GM23338 (cell line): ENCODE measurements at regions not wholly inside any gene's neighbourhood (a gene's known extent, or its start where the extent isn't known, plus 50 kb on each side); places are given as distances from the start of the nearest gene placed in this dataset.

ENCODE experiments used
- ATAC-seq: fragments of 200-7000 bp; cut with Tn5 transposase; 3 replicates; pipeline ENCODE4 v1.9.1; 2020
- DNase-seq: peaks from one replicate; pipeline ENCODE4 v3.0.0-alpha.2; 2015; ENCODE audit warnings: low spot score
- H2AFZ ChIP-seq: fragments of 200-600 bp; sonication (generic); 2 replicates; pipeline ENCODE4 v1.8.0; 2016; ENCODE audit warnings: antibody characterized with exemption, mild to moderate bottlenecking, moderate library complexity
- H3F3A ChIP-seq: fragments of 200-600 bp; sonication (generic); replicated peaks from 2 replicates; pipeline ENCODE4 v1.8.0; 2017; ENCODE audit warnings: antibody characterized with exemption, mixed run types, low read depth
- H3K27ac ChIP-seq: fragments of 200-600 bp; sonication (generic); 2 replicates; pipeline ENCODE4 v1.6.1; 2016; ENCODE audit warnings: low read depth
- H3K27me3 ChIP-seq: fragments of 200-600 bp; sonication (generic); 2 replicates; pipeline ENCODE4 v1.8.0; 2016; ENCODE audit warnings: mild to moderate bottlenecking, mixed run types, moderate library complexity; ENCODE audit not compliant: insufficient read depth
- H3K36me3 ChIP-seq: fragments of 200-600 bp; sonication (generic); 2 replicates; pipeline ENCODE4 v1.8.0; 2016; ENCODE audit warnings: mild to moderate bottlenecking; ENCODE audit not compliant: insufficient read depth
- H3K4me1 ChIP-seq: fragments of 200-600 bp; sonication (generic); 2 replicates; pipeline ENCODE4 v1.8.0; 2016; ENCODE audit warnings: mild to moderate bottlenecking, moderate library complexity; ENCODE audit not compliant: insufficient read depth
- H3K4me2 ChIP-seq: fragments of 200-600 bp; sonication (generic); 2 replicates; pipeline ENCODE4 v1.7.1; 2017; ENCODE audit warnings: mixed run types
- H3K4me3 ChIP-seq: fragments of 200-600 bp; sonication (generic); 2 replicates; pipeline ENCODE4 v1.6.1; 2016; ENCODE audit warnings: mixed run types
- H3K79me2 ChIP-seq: fragments of 200-600 bp; sonication (generic); replicated peaks from 2 replicates; pipeline ENCODE4 v1.8.0; 2017; ENCODE audit warnings: mild to moderate bottlenecking; ENCODE audit not compliant: insufficient read depth
- H3K9me2 ChIP-seq: fragments of 200-600 bp; sonication (generic); 2 replicates; pipeline ENCODE4 v1.8.0; 2017; ENCODE audit not compliant: insufficient read depth
- H4K20me1 ChIP-seq: fragments of 200-600 bp; sonication (generic); replicated peaks from 2 replicates; pipeline ENCODE4 v1.8.0; 2017; ENCODE audit warnings: mild to moderate bottlenecking; ENCODE audit not compliant: insufficient read depth
- H3K27ac Mint-ChIP-seq: 2 replicates; pipeline ENCODE4 v1.8.0; 2020; ENCODE audit warnings: inconsistent platforms, mild to moderate bottlenecking, moderate library complexity, mixed read lengths
- H3K27me3 Mint-ChIP-seq: 3 replicates; pipeline ENCODE4 v1.8.0; 2022; ENCODE audit warnings: low read depth, mild to moderate bottlenecking, moderate library complexity, mixed read lengths, inconsistent platforms; ENCODE audit not compliant: insufficient read depth, poor library complexity
- H3K36me3 Mint-ChIP-seq: 3 replicates; pipeline ENCODE4 v1.8.0; 2021; ENCODE audit warnings: low read depth, mild to moderate bottlenecking, inconsistent platforms, moderate library complexity, mixed read lengths
- H3K4me1 Mint-ChIP-seq: 3 replicates; pipeline ENCODE4 v1.8.0; 2020; ENCODE audit warnings: mild to moderate bottlenecking, inconsistent platforms, mixed read lengths
- H3K4me3 Mint-ChIP-seq: 3 replicates; pipeline ENCODE4 v1.8.0; 2021; ENCODE audit warnings: moderate library complexity, mild to moderate bottlenecking, inconsistent platforms, mixed read lengths
- H3K9me3 Mint-ChIP-seq: 3 replicates; pipeline ENCODE4 v1.8.0; 2020; ENCODE audit warnings: moderate library complexity, mild to moderate bottlenecking, inconsistent platforms, mixed read lengths
- CREB1 ChIP-seq: fragments of 250-450 bp; sonication (Bioruptor Pico); IDR thresholded peaks from 2 replicates; pipeline ENCODE4 v1.5.0; 2020; ENCODE audit warnings: low read depth, mild to moderate bottlenecking, moderate library complexity
- CTCF ChIP-seq, 2 experiments: fragments of 200-600 bp in 1 of 2; sonication (generic) in 1 of 2; conservative IDR thresholded peaks; 2 replicates each; pipeline versions ENCODE4 v1.5.1 to v1.6.1; 2016 to 2017; ENCODE audit warnings: antibody characterized with exemption in 2 of 2, low read depth in 2 of 2, mild to moderate bottlenecking in 2 of 2, moderate library complexity in 1 of 2
- ETS1 ChIP-seq: IDR thresholded peaks from 2 replicates; pipeline ENCODE4 v1.6.1; 2016; ENCODE audit warnings: antibody characterized with exemption
- EZH2 ChIP-seq: fragments of 200-600 bp; sonication (generic); IDR thresholded peaks from one replicate; pipeline ENCODE4 v1.8.0; 2017; ENCODE audit warnings: antibody characterized with exemption, mild to moderate bottlenecking, low read depth; ENCODE audit not compliant: unreplicated experiment
- EZH2phosphoT487 ChIP-seq: fragments of 200-600 bp; sonication (generic); IDR thresholded peaks from one replicate; pipeline ENCODE4 v1.8.1; 2018; ENCODE audit warnings: antibody characterized with exemption; ENCODE audit not compliant: unreplicated experiment
- JUNB ChIP-seq: IDR thresholded peaks from one replicate; pipeline ENCODE4 v1.6.1; 2016; ENCODE audit warnings: antibody characterized with exemption; ENCODE audit not compliant: unreplicated experiment
- NANOG ChIP-seq: IDR thresholded peaks from 2 replicates; pipeline ENCODE4 v1.6.1; 2016; ENCODE audit warnings: antibody characterized with exemption, borderline replicate concordance
- POLR2AphosphoS5 ChIP-seq: IDR thresholded peaks from 2 replicates; pipeline ENCODE4 v1.6.1; 2016; ENCODE audit warnings: antibody characterized with exemption, low read depth
- REST ChIP-seq: IDR thresholded peaks from one replicate; pipeline ENCODE4 v1.6.1; 2018; ENCODE audit warnings: antibody characterized with exemption; ENCODE audit not compliant: unreplicated experiment
- STAT1 ChIP-seq: IDR thresholded peaks from one replicate; pipeline ENCODE4 v1.6.1; 2016; ENCODE audit warnings: antibody characterized with exemption; ENCODE audit not compliant: unreplicated experiment
- ZNF114 ChIP-seq: fragments of 250-450 bp; sonication (Bioruptor Pico); IDR thresholded peaks from 2 replicates; pipeline ENCODE4 v1.5.0; 2020; ENCODE audit warnings: mild to moderate bottlenecking, moderate library complexity
- ZNF331 ChIP-seq: fragments of 250-450 bp; sonication (Bioruptor Pico); IDR thresholded peaks from 2 replicates; pipeline ENCODE4 v1.5.0; 2020; ENCODE audit warnings: low read depth, mild to moderate bottlenecking, moderate library complexity
- TF ChIP-seq, protein P1 (sequence below): fragments of 250-450 bp; sonication (Bioruptor Pico); IDR thresholded peaks from 2 replicates; pipeline ENCODE4 v1.5.0; 2020; ENCODE audit warnings: mild to moderate bottlenecking, moderate library complexity

DNA sequence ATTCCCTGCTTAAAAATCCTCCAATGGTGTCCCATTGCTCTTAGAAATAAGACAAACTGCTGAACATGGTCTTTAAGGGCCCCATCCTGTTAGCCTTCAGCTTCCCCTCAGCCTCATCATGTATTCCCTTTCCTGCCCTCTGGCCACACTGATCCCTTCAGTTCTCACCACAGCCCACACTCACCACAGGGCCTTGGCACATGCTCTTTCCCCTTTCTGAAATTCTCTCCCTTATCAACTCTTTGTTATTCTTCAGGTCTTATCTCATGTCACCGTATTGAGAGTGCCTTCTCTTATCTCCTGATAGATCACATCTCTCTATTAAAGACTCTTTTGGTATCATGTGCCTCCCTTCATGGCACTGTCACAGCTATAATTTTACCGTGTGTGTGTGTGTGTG is 167.8 kb upstream of the MPPED2 start:
- no peak for ATAC-seq
- no peak overlapping the region for H2AFZ ChIP-seq
- Mint-ChIP-seq H3K4me1 (peaks cover 30% of the 10 kb centered on the region), H3K27ac (no peak overlapping the region), H3K9me3 (peaks cover 4% of the 10 kb centered on the region; the same call in 2 of the 3 replicates), H3K27me3 (no peaks in the 10 kb centered on the region), H3K4me3 (no peak overlapping the region), H3K36me3 (peaks cover 3% of the 10 kb centered on the region; the same call in 2 of the 3 replicates)
- no peak overlapping the region for H3K27ac ChIP-seq
- no peaks in the 10 kb centered on the region for H4K20me1 ChIP-seq
- no peaks in the 10 kb centered on the region for H3K36me3 ChIP-seq
- TF ChIP-seq POLR2AphosphoS5 (no peak), EZH2 (no peak), JUNB (no peak), ETS1 (no peak), NANOG (no peak), EZH2phosphoT487 (no peak), CTCF (conservative IDR thresholded peaks at IDR 0.05; ENCODE audit: low read depth in 2 of 2) (no peak), STAT1 (no peak), REST (no peak), ZNF331 (CRISPR knock-in tag) (no peak), CREB1 (no peak), ZNF114 (CRISPR knock-in tag) (no peak)
- TF ChIP-seq, protein P1, sequence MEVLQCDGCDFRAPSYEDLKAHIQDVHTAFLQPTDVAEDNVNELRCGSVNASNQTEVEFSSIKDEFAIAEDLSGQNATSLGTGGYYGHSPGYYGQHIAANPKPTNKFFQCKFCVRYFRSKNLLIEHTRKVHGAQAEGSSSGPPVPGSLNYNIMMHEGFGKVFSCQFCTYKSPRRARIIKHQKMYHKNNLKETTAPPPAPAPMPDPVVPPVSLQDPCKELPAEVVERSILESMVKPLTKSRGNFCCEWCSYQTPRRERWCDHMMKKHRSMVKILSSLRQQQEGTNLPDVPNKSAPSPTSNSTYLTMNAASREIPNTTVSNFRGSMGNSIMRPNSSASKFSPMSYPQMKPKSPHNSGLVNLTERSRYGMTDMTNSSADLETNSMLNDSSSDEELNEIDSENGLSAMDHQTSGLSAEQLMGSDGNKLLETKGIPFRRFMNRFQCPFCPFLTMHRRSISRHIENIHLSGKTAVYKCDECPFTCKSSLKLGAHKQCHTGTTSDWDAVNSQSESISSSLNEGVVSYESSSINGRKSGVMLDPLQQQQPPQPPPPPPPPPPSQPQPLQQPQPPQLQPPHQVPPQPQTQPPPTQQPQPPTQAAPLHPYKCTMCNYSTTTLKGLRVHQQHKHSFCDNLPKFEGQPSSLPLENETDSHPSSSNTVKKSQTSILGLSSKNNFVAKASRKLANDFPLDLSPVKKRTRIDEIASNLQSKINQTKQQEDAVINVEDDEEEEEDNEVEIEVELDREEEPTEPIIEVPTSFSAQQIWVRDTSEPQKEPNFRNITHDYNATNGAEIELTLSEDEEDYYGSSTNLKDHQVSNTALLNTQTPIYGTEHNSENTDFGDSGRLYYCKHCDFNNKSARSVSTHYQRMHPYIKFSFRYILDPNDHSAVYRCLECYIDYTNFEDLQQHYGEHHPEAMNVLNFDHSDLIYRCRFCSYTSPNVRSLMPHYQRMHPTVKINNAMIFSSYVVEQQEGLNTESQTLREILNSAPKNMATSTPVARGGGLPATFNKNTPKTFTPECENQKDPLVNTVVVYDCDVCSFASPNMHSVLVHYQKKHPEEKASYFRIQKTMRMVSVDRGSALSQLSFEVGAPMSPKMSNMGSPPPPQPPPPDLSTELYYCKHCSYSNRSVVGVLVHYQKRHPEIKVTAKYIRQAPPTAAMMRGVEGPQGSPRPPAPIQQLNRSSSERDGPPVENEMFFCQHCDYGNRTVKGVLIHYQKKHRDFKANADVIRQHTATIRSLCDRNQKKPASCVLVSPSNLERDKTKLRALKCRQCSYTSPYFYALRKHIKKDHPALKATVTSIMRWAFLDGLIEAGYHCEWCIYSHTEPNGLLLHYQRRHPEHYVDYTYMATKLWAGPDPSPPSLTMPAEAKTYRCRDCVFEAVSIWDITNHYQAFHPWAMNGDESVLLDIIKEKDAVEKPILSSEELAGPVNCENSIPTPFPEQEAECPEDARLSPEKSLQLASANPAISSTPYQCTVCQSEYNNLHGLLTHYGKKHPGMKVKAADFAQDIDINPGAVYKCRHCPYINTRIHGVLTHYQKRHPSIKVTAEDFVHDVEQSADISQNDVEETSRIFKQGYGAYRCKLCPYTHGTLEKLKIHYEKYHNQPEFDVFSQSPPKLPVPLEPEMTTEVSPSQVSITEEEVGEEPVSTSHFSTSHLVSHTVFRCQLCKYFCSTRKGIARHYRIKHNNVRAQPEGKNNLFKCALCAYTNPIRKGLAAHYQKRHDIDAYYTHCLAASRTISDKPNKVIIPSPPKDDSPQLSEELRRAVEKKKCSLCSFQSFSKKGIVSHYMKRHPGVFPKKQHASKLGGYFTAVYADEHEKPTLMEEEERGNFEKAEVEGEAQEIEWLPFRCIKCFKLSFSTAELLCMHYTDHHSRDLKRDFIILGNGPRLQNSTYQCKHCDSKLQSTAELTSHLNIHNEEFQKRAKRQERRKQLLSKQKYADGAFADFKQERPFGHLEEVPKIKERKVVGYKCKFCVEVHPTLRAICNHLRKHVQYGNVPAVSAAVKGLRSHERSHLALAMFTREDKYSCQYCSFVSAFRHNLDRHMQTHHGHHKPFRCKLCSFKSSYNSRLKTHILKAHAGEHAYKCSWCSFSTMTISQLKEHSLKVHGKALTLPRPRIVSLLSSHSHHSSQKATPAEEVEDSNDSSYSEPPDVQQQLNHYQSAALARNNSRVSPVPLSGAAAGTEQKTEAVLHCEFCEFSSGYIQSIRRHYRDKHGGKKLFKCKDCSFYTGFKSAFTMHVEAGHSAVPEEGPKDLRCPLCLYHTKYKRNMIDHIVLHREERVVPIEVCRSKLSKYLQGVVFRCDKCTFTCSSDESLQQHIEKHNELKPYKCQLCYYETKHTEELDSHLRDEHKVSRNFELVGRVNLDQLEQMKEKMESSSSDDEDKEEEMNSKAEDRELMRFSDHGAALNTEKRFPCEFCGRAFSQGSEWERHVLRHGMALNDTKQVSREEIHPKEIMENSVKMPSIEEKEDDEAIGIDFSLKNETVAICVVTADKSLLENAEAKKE (CRISPR knock-in tag) = no peak
- no peaks in the 10 kb centered on the region for H3F3A ChIP-seq
- H3K4me1 ChIP-seq = peaks cover 20% of the 10 kb centered on the region
- H3K4me3 ChIP-seq = no peak overlapping the region
- no peak for DNase-seq
- no peak overlapping the region for H3K4me2 ChIP-seq
- H3K27me3 ChIP-seq = no peaks in the 10 kb centered on the region
- no peaks in the 10 kb centered on the region for H3K79me2 ChIP-seq
- peaks cover 17% of the 10 kb centered on the region for H3K9me2 ChIP-seq
